Activated naive CD4-positive, alpha-beta T cell (primary cell): ENCODE measurements at regions not wholly inside any gene's neighbourhood (a gene's known extent, or its start where the extent isn't known, plus 50 kb on each side); places are given as distances from the start of the nearest gene placed in this dataset.
"Not testable (repeated sequence)": the region's sequence is repeated elsewhere in the genome, so short reads cannot be mapped to it uniquely, and the experiment has no call there.

Source experiments
- DNase-seq, 4 experiments: peaks; one replicate each; lab custom pipeline; 2025; lab: John Stamatoyannopoulos, UW

DNA sequence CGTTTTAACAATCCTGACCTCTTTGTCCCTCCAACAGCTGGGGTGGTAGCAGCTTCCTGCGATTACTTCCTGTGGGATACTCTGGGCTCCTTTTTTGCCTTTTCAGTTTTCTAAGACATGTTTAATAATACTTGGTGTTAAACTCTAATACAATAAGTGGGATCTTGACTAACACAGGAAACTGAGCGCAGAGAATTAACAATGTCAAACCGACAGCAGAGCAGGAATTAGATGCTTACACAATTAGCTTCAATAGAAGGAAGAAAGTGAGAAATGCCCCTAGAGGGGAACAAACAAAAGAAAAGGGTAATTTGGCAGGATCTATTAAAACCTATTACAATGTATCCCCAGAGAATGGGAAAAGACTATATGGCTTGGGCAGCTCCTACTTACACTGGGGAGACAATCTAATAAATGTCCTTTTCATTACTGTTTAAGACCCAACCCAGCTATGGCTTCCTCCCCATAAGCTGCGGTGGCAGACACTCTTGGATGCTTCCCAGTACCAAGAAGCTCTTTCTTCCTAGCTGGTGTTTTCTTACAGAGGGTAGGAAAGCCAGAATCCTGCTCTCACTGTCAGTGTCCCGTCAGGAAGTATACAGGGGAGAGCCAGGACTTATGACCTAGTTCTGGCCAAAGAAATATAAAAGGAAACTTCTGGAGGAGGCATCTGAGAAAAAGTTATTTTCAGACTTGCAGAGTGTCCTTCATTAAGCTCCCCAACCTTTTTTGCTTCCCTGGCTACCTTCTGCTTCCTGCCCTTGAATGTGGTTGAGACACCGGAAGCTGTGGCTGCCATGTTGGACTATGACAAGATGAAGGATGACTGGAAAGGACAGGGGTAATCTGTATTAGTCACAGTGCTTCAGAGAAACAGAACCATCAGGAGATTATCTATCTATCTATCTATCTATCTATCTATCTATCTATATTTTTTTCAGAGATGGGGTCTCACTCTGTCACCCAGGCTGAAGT is 194.1 kb upstream of the KBTBD8 start:
- DNase-seq, result no peak

DNA sequence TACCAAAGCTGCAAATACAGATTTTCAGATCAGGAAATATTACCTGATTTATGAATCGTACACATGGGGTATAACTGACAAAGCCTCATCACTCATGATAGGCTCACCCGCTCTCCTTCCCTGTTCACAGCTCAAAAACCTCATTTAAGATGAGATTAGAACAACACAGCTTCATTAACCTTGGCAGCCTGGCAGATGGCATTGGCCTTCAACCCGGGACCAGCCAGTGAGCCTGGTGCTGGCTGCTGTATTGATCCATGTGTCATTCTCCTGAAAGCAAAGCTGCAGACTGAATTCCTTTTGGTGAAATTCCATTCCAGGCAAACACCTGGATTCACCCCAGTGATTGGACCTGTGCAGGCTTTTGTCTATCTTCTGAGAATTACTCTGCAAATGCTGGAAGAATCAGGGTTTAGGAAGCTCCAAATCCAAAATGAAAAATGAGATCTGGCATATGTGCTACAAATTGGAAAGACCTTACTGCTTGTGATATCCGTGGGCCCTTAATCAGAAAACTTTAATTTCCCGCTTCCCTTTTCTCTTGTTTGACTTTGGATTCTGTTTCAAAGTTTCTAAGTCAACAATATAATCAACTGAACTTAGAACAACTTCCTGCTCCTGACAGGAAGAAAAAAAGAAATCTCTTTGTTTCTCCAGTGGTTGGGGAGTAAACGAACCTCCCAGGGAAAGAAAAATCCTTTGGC is 189.1 kb upstream of the KBTBD8 start:
- DNase-seq, result no peak

DNA sequence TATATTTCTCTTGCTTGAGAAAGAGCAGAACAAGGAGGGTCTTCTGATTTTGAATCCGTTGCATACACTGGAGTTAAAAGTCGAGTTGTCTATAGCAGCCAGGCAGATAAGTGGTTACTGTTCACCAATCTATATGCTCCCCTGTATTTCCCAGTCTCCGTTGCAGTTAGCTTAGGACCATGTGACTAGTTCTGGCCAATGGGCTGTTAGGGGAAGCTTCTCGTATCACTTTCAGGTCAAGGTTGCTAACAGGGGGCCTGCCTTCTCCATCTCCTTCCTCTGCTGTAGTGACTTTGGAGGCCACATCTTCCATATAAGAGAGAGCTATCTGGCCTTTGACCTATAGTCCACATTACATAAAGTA is 188.5 kb upstream of the KBTBD8 start:
- no peak for DNase-seq

DNA sequence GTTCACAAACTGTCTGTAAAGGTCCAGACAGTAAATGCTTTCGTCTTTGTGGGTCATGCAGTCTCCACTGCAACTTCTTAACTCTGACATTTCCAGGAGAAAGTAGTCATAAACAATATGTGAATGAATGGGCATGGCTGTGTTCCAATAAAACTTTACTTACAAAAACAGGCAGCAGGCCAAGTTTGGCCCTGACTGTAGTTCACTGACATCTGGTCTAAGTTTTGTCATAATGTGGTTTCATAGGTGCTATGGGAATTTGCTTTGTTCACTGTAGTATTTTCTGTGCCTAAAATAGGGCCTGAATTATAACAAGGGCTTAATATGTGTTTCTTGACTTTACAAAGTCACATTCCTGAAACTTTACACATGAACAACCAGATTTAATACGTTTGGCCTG is 186.0 kb upstream of the KBTBD8 start:
- no peak for DNase-seq

DNA sequence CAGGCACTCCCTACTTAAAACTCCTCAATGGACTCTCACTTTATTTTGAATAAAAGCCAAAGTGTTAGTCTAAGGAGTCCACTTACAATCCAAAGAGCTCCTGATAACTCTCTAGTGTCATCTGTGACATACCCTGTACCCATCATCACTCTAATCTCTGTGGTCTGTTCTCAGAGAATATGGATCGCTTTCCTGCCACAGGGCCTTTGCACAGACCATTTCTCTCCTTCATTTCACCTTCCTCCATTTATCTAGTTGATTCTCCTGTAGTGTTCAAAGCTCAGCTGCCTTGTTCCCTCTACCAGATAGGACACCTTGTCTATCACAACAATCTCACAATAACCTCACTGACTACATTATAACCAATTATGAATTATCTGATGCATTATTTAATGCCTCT is 185.4 kb upstream of the KBTBD8 start:
- DNase-seq, result no peak

DNA sequence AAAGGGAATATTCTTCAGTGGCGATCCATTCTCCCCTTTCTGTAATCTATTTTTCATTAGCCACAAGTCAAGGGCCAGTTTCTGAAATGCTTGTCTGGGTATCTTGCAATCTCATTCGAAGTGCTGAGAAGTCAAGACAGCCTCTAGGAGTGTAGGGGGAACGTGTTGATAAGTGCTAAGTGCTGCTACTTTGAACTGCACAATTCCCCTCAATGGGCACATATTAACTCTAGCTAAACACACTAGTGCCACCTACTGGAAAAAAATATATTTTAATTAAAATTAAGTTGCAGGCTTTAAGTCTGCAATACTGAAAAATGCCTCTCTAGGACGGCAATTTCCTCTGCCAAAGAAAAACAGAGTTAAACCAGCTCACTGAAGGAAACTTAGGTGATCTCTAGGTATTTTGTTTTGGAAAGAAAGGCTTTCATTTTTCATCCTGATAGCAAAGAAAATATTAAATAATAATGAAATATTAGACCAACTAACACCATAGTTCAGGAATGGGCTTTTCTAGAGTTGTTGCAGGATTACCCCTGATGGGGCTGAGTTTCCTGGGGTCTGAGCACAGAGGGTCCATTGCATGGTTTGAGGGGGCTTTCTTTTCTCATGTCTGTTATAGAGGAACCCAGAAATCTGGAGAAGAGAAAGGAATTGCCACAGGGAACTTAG is 181.9 kb upstream of the KBTBD8 start:
- DNase-seq, result no peak

DNA sequence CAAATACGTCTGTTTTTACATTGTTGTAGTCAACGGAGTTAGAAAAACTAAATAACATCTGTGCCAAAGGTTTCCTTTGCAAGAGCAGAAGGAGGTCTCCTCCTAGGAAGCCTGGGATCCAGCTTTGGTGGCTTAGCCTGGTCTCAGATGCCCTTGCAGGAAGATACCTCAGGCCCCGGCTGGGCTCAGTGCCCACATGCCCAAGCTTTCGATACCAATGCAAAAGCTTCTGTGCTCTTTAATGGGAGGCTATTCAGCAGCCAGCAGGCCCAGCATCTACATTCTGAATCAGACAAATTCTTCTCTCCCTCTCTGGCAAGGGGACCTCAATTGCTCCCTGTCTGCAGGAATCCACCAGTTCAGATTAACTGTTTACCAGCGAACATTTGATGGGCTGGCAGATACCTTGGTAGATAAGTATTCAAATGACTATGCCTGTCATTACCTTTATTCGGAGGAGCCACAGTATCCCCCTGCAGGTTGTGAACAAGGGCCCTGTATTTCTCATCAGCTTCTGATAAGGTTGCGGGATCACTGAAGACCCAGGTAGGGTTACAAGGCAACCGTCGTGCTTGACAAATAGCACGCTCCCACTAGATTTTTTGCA is 180.1 kb upstream of the KBTBD8 start:
- no peak for DNase-seq

DNA sequence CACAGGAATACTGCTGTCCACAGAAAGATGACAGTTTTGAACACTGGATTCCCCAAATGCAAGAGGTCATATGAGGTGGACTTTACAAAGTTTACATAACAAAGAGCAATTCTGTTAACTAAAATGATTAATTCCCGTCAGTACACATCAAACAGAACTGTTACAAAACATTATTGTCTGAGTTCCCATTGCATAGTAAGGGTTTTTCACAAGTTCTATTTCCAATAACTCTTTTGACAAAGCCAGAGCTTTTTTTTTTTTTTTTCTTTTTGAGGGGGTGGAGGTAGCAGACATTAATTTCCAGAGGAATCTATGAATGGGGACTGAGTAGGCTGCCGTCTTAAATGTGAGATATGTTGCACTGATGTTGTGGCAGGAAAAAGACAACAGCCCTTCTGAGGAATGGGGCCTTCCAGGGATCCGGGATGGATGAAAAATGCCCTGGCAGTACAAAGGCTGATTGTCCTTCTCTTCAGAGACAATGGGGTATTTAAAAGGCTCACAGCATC is 178.1 kb upstream of the KBTBD8 start:
- DNase-seq, result no peak

DNA sequence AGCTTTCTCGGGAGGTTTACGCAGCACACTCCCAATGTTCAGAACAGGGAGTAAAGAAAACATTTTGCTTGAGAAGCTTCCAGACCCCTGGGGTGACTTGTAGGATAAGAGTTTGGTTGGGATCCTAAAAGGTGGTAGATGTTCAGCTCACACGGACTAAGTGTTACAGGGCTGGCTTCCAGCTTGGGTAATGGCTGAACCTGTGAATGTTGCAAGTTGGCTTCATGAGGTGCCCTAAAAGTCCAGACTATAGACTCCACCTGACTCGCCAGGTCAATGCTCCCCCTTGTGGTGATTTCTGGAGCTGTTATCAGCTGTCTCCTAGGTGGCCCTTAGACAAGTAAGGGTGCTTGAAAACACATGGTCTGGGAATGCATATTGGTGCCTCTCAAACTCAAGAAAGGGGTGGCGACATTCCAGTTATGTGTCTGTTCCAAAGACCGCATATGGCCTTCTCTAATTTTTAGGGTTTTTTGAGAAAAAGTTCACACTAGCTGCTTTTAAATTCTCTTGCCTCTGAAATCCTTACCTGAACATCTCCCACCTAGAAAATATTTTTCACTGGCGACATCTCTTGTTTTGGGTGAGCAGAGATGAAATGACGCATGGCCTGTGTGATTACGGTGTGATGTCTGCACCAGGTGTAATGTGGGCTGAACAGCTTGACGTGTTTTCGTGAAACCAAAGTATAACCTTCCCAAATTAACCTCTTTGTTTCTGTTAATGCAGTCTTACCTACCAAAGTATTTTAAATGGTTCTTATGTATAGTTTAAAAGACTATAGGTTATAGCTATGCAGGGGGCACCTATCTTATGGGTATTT is 175.7 kb upstream of the KBTBD8 start:
- DNase-seq, result peak; percentile 1 to 34 (median 20)

DNA sequence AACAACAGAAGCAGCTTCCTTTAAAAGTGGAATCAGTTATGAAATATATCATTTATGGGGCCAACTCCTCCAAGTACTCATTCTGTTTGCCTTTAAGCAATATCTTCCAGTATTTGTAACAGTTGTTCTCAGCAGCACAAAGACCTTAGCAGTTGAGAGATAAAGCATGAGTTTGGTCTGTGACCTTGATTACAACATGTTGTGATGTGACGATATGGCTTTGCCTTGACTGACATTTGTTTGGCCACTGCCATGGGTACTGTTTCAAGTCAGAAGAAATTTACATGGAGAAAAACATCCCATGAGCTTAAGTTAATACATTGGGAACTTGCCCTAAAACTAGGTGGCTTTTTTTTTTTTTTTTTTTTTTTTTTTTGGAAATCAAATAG is 175.1 kb upstream of the KBTBD8 start:
- DNase-seq, result no peak

DNA sequence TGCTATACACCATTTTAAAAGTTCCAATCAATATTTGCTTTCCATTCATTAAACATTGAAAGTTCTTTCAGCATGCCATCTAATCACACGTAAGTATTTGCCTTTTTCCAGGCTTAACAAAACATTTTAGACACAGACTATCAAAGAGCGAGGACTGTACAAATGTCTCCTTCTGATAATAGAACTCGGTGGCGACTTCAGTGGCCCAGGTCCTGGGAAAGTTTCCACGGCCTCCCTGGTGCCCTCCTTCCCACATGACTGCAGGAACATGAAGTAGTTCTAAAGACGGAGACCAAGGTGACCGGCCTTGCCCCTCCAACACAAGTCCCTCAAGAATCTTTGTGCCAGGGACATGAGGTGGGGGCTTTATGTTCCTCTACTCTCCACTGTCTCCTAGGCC is 174.6 kb upstream of the KBTBD8 start:
- no peak for DNase-seq

DNA sequence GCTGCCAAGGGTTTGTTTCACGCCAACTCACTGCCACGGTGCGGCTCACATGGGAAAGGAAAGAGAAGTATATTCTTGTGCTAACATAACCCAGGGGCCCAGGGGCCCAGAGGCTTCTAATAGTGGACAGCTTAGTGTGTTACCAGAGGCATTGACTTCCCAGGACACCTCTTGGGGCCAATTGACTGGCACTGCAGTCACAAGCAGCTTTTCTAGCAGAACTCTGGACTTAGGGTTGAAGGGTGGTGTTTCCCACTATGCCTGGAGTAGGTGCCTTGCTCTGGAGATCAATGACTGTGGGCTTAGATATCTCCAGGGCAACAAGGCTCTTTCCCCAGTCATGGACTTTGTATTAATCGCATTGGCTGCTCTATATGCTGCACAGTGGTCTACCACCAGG is 172.7 kb upstream of the KBTBD8 start:
- no peak for DNase-seq

DNA sequence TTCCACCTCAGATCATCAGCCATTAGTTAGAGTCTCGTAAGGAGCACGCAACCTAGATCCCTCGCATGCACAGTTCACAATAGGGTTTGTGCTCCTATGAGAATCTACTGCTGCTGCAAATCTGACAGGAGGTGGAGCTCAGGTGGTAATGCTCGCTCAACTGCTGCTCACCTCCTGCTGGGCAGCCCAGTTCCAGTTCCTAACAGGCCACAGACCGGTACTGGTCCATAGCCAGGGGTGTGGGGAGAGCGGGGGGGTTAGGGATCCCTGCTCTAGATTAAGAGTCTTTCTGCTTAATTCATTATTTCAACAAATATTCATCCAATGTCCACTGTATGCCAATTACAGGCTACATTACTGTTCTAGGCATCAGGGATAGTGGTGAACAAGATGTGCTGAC is 170.4 kb upstream of the KBTBD8 start:
- no peak for DNase-seq

DNA sequence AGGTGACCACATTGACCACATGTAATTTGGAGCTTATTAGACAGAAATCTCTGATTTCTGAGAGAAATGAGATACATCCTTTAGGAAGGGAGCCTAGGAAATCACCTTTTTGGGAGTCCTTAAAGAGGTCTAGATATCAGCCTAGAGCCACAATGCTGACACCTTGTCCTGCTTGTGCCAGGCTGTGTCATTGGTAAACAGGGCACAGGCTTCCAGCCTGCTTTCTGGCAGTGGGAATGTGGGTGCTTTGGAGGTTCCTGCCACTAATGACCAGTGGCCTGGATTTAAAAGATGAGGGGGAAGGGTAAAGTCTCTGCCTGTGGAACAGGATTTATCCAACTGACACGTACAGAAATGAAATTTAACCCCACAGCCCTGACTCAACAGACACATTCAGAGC is 169.8 kb upstream of the KBTBD8 start:
- no peak for DNase-seq

DNA sequence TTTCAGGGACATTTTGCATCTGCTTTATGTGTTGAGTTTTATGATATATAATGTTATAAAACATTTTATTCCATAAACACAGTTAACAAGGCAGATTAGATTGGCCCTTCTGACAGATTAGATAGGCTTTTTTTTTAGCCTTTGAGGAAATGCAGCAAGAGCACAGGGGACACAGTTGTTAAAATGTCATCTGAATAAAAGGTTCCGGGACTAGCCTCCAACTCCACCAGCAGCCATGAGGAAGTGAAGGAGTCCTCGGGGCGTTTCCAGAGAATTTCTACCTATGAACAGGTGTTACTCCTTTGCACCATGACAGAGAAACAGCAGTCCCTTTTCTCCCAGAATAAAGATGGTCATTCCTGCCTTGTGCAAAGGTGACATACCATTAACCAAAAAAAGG is 167.8 kb upstream of the KBTBD8 start:
- no peak for DNase-seq

DNA sequence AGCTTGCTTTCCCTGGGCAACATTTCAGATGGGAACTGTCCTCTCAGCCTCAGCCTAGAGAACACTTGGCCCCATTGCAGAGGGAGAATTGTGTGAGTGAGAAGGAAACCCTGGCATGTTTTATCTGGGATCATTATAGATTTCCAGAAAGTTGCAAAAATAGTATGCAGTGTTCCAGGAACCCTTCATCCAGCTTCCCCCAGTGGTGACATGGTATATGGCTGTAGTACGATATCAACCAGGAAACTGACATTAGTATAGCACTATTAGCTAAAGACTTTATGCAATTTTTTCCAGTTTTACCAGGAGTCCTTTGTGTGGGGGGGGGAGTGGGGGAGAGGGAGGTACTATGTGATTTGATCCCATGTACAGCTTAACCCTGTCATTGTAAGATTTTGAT is 166.2 kb upstream of the KBTBD8 start:
- no peak for DNase-seq

DNA sequence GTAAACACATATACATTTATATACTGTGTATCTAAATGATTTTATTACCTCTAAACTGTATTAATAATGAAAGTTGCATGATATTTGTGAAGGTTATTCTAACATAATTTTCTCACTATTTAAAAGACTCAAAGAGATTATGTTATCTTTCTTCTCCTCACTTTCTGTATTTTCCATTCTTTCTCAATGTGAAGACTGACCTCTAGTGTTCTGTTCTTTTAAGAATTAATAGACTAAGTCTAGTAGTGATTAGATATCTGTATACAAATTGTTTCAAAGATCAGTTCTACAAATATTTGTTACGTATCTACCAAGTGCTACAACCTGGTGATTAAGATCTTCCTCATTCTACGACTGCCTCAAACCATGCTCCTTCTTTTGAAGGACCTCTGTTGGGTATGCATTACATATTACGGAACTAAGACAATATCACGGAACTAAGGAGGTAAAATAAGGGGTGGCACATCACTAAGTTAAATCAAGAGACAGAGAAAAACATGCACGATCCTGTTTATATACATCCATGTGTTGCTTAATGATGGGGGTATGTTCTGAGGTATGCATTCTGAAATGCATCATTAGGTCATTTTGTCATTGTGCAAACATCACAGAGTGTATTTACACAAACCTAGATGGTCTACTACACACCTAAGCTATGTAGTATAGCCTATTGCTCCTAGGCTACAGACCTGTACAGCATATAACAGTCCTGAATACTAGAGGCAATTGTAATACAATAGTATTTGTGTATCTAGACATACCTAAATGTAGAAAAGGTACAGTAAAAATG is 161.5 kb upstream of the KBTBD8 start:
- DNase-seq, result no peak

DNA sequence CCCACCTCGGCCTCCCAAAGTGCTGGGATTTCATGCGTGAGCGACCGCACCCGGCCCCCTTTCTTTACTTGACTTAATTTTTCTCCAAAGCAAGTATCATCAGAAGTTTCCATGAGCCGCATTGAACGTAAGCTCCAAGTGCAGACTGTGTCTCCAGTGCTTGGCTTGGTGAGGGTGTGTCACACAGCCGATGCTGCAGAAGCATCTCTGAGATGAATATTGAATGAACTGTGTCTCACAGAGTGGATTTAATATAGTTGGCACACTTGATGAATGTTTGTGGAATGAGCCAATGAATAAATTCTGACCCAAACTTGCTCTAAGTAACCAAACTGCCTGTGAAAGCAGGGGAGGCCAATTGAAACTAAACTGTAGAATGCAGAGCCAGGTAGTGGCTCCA is 159.4 kb upstream of the KBTBD8 start:
- DNase-seq, result no peak

DNA sequence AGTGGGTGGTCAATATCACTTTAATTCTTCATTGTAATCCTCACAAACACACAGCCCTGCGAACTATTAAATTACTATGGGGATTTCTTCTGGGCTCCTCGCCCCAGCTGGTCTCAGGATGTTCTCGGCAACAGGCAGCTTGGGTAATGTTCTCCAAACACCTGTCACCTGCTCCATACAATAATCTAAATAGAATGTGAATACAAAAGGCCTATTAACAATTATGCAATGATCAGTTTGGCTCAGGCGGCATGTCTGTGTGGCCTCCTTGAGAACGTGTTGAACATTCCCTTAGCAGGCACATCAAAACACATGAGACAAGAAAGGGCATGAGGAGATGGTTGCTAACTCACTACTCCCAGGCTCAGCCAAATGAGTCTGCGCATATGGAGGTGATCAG is 158.6 kb upstream of the KBTBD8 start:
- no peak for DNase-seq

DNA sequence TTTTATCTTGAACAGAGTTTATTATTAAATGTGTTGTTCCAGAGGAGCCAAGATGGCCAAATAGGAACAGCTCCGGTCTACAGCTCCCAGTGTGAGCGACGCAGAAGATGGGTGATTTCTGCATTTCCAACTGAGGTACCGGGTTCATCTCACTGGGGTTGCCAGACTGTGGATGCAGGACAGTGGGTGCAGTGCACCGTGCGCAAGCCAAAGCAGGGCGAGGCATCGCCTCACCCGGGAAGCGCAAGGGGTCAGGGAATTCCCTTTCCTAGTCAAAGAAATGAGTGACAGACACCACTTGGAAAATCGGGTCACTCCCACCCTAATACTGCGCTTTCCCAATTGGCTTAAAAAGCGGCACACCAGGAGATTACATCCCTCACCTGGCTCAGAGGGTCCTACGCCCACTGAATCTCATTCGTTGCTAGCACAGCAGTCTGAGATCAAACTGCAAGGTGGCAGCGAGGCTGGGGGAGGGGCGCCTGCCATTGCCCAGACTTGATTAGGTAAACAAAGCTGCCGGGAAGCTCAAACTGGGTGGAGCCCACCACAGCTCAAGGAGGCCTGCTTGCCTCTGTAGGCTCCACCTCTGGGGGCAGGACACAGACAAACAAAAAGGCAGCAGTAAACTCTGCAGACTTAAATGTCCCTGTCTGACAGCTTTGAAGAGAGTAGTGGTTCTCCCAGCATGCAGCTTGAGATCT is 155.2 kb upstream of the KBTBD8 start:
- not testable (repeated sequence) for DNase-seq
